Uterus (tissue), 3 donors: ENCODE measurements at regions not wholly inside any gene's neighbourhood (a gene's known extent, or its start where the extent isn't known, plus 50 kb on each side); places are given as distances from the start of the nearest gene placed in this dataset.

Experiments used
- DNase-seq, 2 donors: peaks; one replicate each; pipeline ENCODE4 v3.0.0-alpha.2; 2019 to 2020
- H3K27ac ChIP-seq, 2 donors: fragments of 200-600 bp; sonication (generic); 1 replicate in 1 of 2; 2 replicates in 1 of 2; pipeline ENCODE4 v1.5.1; 2016 to 2018
- H3K27me3 ChIP-seq, 2 donors: fragments of 200-600 bp; sonication (generic); one replicate each; pipeline ENCODE4 v1.5.1; 2018 to 2019; ENCODE audit warnings: control low read depth in 1 of 2
- H3K36me3 ChIP-seq, 2 donors: fragments of 200-600 bp; sonication (generic); one replicate each; pipeline ENCODE4 v1.5.1; 2019; ENCODE audit warnings: control low read depth in 1 of 2
- H3K4me1 ChIP-seq, 2 donors: fragments of 200-600 bp; sonication (generic); one replicate each; pipeline ENCODE4 v1.5.1; 2018 to 2019; ENCODE audit warnings: control low read depth in 1 of 2
- H3K4me3 ChIP-seq, 2 donors: fragments of 200-600 bp; sonication (generic); 1 replicate in 1 of 2; 2 replicates in 1 of 2; pipeline ENCODE4 v1.5.1; 2018 to 2019; ENCODE audit warnings: mild to moderate bottlenecking in 1 of 2
- H3K9me3 ChIP-seq, 2 donors: fragments of 200-600 bp; sonication (generic); one replicate each; pipeline ENCODE4 v1.5.1; 2019; ENCODE audit warnings: control low read depth in 1 of 2
- CTCF ChIP-seq, 4 experiments: fragments of 200-600 bp in 2 of 4; fragments of 450-650 bp in 2 of 4; sonication (generic) in 2 of 4; IDR thresholded peaks; one replicate each; pipeline ENCODE4 v1.5.1; 2016 to 2019; ENCODE audit warnings: antibody characterized with exemption in 4 of 4, mild to moderate bottlenecking in 2 of 4, moderate library complexity in 1 of 4
- POLR2A ChIP-seq, 2 donors: fragments of 450-650 bp; IDR thresholded peaks; one replicate each; pipeline ENCODE4 v1.6.1; 2016; ENCODE audit warnings: antibody characterized with exemption in 2 of 2, mild to moderate bottlenecking in 1 of 2, moderate library complexity in 1 of 2
- intact Hi-C: fragments of 100-400 bp; cut with DNase I; formaldehyde crosslinking; loops from one replicate; pipeline ENCODE4 v1.15.1; 2023; ENCODE audit warnings: low total_unique reads
- donor health status: DM: yes; HTN: yes; CAD: no.

GRCh38 chr1:221289103-221289502, 409.9 kb downstream of the HLX start:
- intact Hi-C loops, result no loop called here
- H3K9me3 ChIP-seq, result no peaks in the 10 kb centered on the region
- H3K4me3 ChIP-seq, result no peak overlapping the region
- DNase-seq, result no peak
- no peak for TF ChIP-seq CTCF (IDR thresholded peaks at IDR 0.05)
- TF ChIP-seq POLR2A (IDR thresholded peaks at IDR 0.05), result no peak
- H3K27ac ChIP-seq, result no peak overlapping the region
- H3K4me1 ChIP-seq, result no peaks in the 10 kb centered on the region
- H3K27me3 ChIP-seq, result no peaks in the 10 kb centered on the region
- no peaks in the 10 kb centered on the region for H3K36me3 ChIP-seq

GRCh38 chr1:221290669-221291068, 411.4 kb downstream of the HLX start:
- no peak for DNase-seq
- Histone ChIP-seq H3K36me3 (no peaks in the 10 kb centered on the region), H3K4me1 (no peaks in the 10 kb centered on the region), H3K27ac (no peak overlapping the region), H3K27me3 (no peaks in the 10 kb centered on the region), H3K4me3 (no peak overlapping the region), H3K9me3 (no peaks in the 10 kb centered on the region)
- TF ChIP-seq CTCF (IDR thresholded peaks at IDR 0.05) (no peak), POLR2A (IDR thresholded peaks at IDR 0.05) (no peak)
- intact Hi-C loops, result no loop called here

- H3K9me3 ChIP-seq, result no peaks in the 10 kb centered on the region
- TF ChIP-seq CTCF (IDR thresholded peaks at IDR 0.05) (no peak), POLR2A (IDR thresholded peaks at IDR 0.05) (no peak)
- DNase-seq, result no peak
- H3K36me3 ChIP-seq, result no peaks in the 10 kb centered on the region
- no peaks in the 10 kb centered on the region for H3K4me1 ChIP-seq
- H3K27ac ChIP-seq, result no peak overlapping the region
- intact Hi-C loops, result no loop called here
- no peak overlapping the region for H3K4me3 ChIP-seq
- no peaks in the 10 kb centered on the region for H3K27me3 ChIP-seq
Observed at GRCh38 chr1:221291113-221291512, 411.9 kb downstream of the HLX start.

GRCh38 chr1:221292652-221293051, 413.4 kb downstream of the HLX start:
- Histone ChIP-seq H3K36me3 (no peaks in the 10 kb centered on the region), H3K4me3 (no peak overlapping the region), H3K4me1 (no peaks in the 10 kb centered on the region), H3K27ac (no peak overlapping the region), H3K27me3 (no peaks in the 10 kb centered on the region), H3K9me3 (no peaks in the 10 kb centered on the region)
- DNase-seq, result no peak
- intact Hi-C loops, result no loop called here
- TF ChIP-seq CTCF (IDR thresholded peaks at IDR 0.05) (no peak), POLR2A (IDR thresholded peaks at IDR 0.05) (no peak)

- no peak overlapping the region for H3K4me3 ChIP-seq
- no peaks in the 10 kb centered on the region for H3K4me1 ChIP-seq
- H3K27ac ChIP-seq, result no peak overlapping the region
- no peaks in the 10 kb centered on the region for H3K27me3 ChIP-seq
- intact Hi-C loops, result no loop called here
- DNase-seq, result no peak
- H3K36me3 ChIP-seq, result no peaks in the 10 kb centered on the region
- H3K9me3 ChIP-seq, result no peaks in the 10 kb centered on the region
- TF ChIP-seq POLR2A (IDR thresholded peaks at IDR 0.05), result no peak
- TF ChIP-seq CTCF (IDR thresholded peaks at IDR 0.05), result no peak
Observed at GRCh38 chr1:221294242-221294641, 415.0 kb downstream of the HLX start.
